Endothelial cell of umbilical vein (primary cell): ENCODE measurements at regions not wholly inside any gene's neighbourhood (a gene's known extent, or its start where the extent isn't known, plus 50 kb on each side); places are given as distances from the start of the nearest gene placed in this dataset.

Source experiments
- BruUV-seq: library from RNA; stranded (reverse); fragments of 400-500 nt; replicated peaks from 2 replicates; lab custom pipeline; 2021; lab: Mats Ljungman, UMichigan
- CTCF ChIA-PET: fragments of 300-600, 350-600 bp; sonication (Branson Sonifier 250); formaldehyde crosslinking; loops from one replicate; lab custom pipeline; 2021; ENCODE audit warnings: antibody characterized with exemption, inconsistent platforms; lab: Charles Lee
- POLR2A ChIA-PET: fragments of 300-600, 350-600 bp; sonication (Branson Sonifier 250); formaldehyde crosslinking; loops from one replicate; lab custom pipeline; 2021; ENCODE audit warnings: antibody characterized with exemption, inconsistent platforms; lab: Charles Lee
- DNase-seq: peaks from one replicate; pipeline ENCODE4 v3.0.0-alpha.2; 2011; ENCODE audit warnings: low read depth, low spot score
- FAIRE-seq: peaks from 2 replicates; lab custom pipeline; 2011; peaks lifted over from hg19 to GRCh38; lab: Jason Lieb, UNC
- H2AFZ ChIP-seq: 2 replicates; pipeline ENCODE4 v1.6.0; 2012; ENCODE audit warnings: low read depth, low read length, control low read depth, inconsistent platforms
- H3K27ac ChIP-seq: 2 replicates; pipeline ENCODE4 v1.5.1; 2011; ENCODE audit warnings: low read depth, mild to moderate bottlenecking, control low read depth, low read length, moderate library complexity; ENCODE audit not compliant: insufficient read depth
- H3K27me3 ChIP-seq, 2 experiments: 2 replicates each; pipeline versions ENCODE4 v1.6.0 to v1.6.1; 2011; ENCODE audit warnings: low read length in 2 of 2, mixed read lengths in 1 of 2; ENCODE audit not compliant: control insufficient read depth in 2 of 2, insufficient read depth in 2 of 2
- H3K36me3 ChIP-seq, 2 experiments: 2 replicates in 1 of 2; 3 replicates in 1 of 2; pipeline ENCODE4 v1.5.1; 2011; ENCODE audit warnings: low read length in 2 of 2, mild to moderate bottlenecking in 1 of 2, moderate library complexity in 1 of 2; ENCODE audit not compliant: control insufficient read depth in 2 of 2, insufficient read depth in 2 of 2; ENCODE audit errors: extremely low read depth in 1 of 2
- H3K4me1 ChIP-seq: 3 replicates; pipeline ENCODE4 v1.5.1; 2011; ENCODE audit warnings: mild to moderate bottlenecking, low read length; ENCODE audit not compliant: control insufficient read depth, insufficient read depth; ENCODE audit errors: extremely low read depth
- H3K4me2 ChIP-seq: 2 replicates; pipeline ENCODE4 v1.6.1; 2011; ENCODE audit warnings: low read length, control low read depth, mixed read lengths; ENCODE audit not compliant: insufficient read depth
- H3K4me3 ChIP-seq, 3 experiments: fragments of 200-600 bp in 1 of 3; sonication (generic), shearing (Covaris generic) in 1 of 3; replicated peaks in 1 of 3; 2 replicates each; pipeline ENCODE4 v1.5.1; 2011 to 2016; ENCODE audit warnings: control low read depth in 3 of 3, low read length in 3 of 3, mild to moderate bottlenecking in 2 of 3, inconsistent platforms in 1 of 3, low read depth in 1 of 3, moderate library complexity in 1 of 3; ENCODE audit not compliant: insufficient read depth in 1 of 3
- H3K79me2 ChIP-seq: 2 replicates; pipeline ENCODE4 v1.6.0; 2012; ENCODE audit warnings: low read length, inconsistent platforms; ENCODE audit not compliant: control insufficient read depth, insufficient read depth
- H3K9ac ChIP-seq: replicated peaks from 2 replicates; pipeline ENCODE3; 2011; ENCODE audit warnings: low read length, control low read depth; ENCODE audit not compliant: insufficient read depth; ENCODE audit errors: extremely low read depth
- H3K9me1 ChIP-seq: replicated peaks from 3 replicates; pipeline ENCODE4 v1.6.0; 2011; ENCODE audit warnings: mild to moderate bottlenecking, low read length; ENCODE audit not compliant: control insufficient read depth, insufficient read depth; ENCODE audit errors: extremely low read depth
- H3K9me3 ChIP-seq: replicated peaks from 2 replicates; pipeline ENCODE4 v1.5.1; 2012; ENCODE audit warnings: low read length, inconsistent platforms; ENCODE audit not compliant: control insufficient read depth, insufficient read depth
- H4K20me1 ChIP-seq: replicated peaks from 2 replicates; pipeline ENCODE3; 2011; ENCODE audit warnings: mild to moderate bottlenecking, low read length; ENCODE audit not compliant: control insufficient read depth, insufficient read depth; ENCODE audit errors: extremely low read depth
- CTCF ChIP-seq, 2 donors: IDR thresholded peaks; 1 replicate in 1 of 2; 2 replicates in 1 of 2; pipeline ENCODE4 v1.5.1; 2011; ENCODE audit warnings: low read length in 2 of 2, mild to moderate bottlenecking in 2 of 2, moderate library complexity in 2 of 2, control low read depth in 1 of 2, inconsistent platforms in 1 of 2, low read depth in 1 of 2; ENCODE audit not compliant: insufficient read depth in 1 of 2; ENCODE audit errors: extremely low read depth in 1 of 2
- EZH2 ChIP-seq: IDR thresholded peaks from 2 replicates; pipeline ENCODE4 v1.6.1; 2012; ENCODE audit warnings: borderline replicate concordance, low read depth, mild to moderate bottlenecking, moderate library complexity, low read length, inconsistent platforms; ENCODE audit not compliant: severe bottlenecking
- FOS ChIP-seq: IDR thresholded peaks from 2 replicates; pipeline ENCODE4 v1.6.1; 2011; ENCODE audit warnings: mild to moderate bottlenecking, low read length, moderate library complexity, borderline replicate concordance; ENCODE audit not compliant: insufficient read depth
- GATA2 ChIP-seq: IDR thresholded peaks from 2 replicates; pipeline ENCODE4 v1.7.0; 2011; ENCODE audit warnings: low read depth, mild to moderate bottlenecking, moderate library complexity, mixed read lengths, low read length; ENCODE audit not compliant: insufficient read length, insufficient read depth
- JUN ChIP-seq: IDR thresholded peaks from 2 replicates; pipeline ENCODE4 v1.6.1; 2011; ENCODE audit warnings: borderline replicate concordance, low read depth; ENCODE audit not compliant: insufficient read length, insufficient read depth
- MAX ChIP-seq: IDR thresholded peaks from 2 replicates; pipeline ENCODE4 v1.6.1; 2011; ENCODE audit not compliant: insufficient read depth, insufficient read length
- MYC ChIP-seq: IDR thresholded peaks from one replicate; pipeline ENCODE4 v1.6.1; 2011; ENCODE audit warnings: mild to moderate bottlenecking, low read depth, low read length
- POLR2A ChIP-seq: IDR thresholded peaks from 2 replicates; pipeline ENCODE4 v1.6.1; 2012; ENCODE audit warnings: low read depth, mild to moderate bottlenecking, control low read depth, low read length
- POLR2AphosphoS5 ChIP-seq: IDR thresholded peaks from 2 replicates; pipeline ENCODE4 v1.6.1; 2012; ENCODE audit warnings: low read depth, mild to moderate bottlenecking, control low read depth, low read length, moderate library complexity; ENCODE audit not compliant: insufficient read depth
- dilution Hi-C: fragments of 300-500 bp; cut with MboI; formaldehyde crosslinking; loops from one replicate; pipeline ENCODE4 v1.15.0; 2019; ENCODE audit warnings: low sequenced_read_pairs; ENCODE audit not compliant: extremely low pct_ligation_motif_present
- intact Hi-C: fragments of 100-400 bp; cut with micrococcal nuclease; formaldehyde crosslinking; loops from one replicate; pipeline ENCODE4 v1.10.0; 2022

- Histone ChIP-seq H3K9me3 (no peaks in the 10 kb centered on the region), H3K27me3 (no peaks in the 10 kb centered on the region), H3K36me3 (no peaks in the 10 kb centered on the region), H3K4me1 (no peaks in the 10 kb centered on the region), H3K9ac (no peak overlapping the region), H3K27ac (no peak overlapping the region), H3K9me1 (no peaks in the 10 kb centered on the region), H3K4me3 (no peak overlapping the region), H4K20me1 (no peaks in the 10 kb centered on the region), H2AFZ (no peak overlapping the region), H3K79me2 (no peaks in the 10 kb centered on the region), H3K4me2 (no peak overlapping the region)
- intact Hi-C loops, result no loop called here
- CTCF ChIA-PET, result no interaction called here
- POLR2A ChIA-PET, result no interaction called here
- dilution Hi-C loops, result no loop called here
- BruUV-seq, result no TSS peak
- no peak for FAIRE-seq
- no peak for TF ChIP-seq MYC
- no peak for TF ChIP-seq MAX
- no peak for TF ChIP-seq CTCF (IDR thresholded peaks at IDR 0.05; ENCODE audit: extremely low read depth in 1 of 2, insufficient read depth in 1 of 2, low read depth in 1 of 2, low read length in 2 of 2)
- no peak for TF ChIP-seq POLR2A
- TF ChIP-seq EZH2, result no peak
- no peak for TF ChIP-seq POLR2AphosphoS5
- TF ChIP-seq JUN, result no peak
- TF ChIP-seq GATA2, result no peak
- TF ChIP-seq FOS, result no peak
- DNase-seq, result no peak
Measured at GRCh38 chr2:8453904-8454302, 228.0 kb upstream of the ID2 start.
